GM23248 (cell line): ENCODE measurements at regions not wholly inside any gene's neighbourhood (a gene's known extent, or its start where the extent isn't known, plus 50 kb on each side); places are given as distances from the start of the nearest gene placed in this dataset.

ENCODE experiments used
- DNase-seq: peaks from one replicate; pipeline ENCODE4 v3.0.0-alpha.2; 2015
- H2AFZ ChIP-seq: fragments of 200-600 bp; sonication (generic); 2 replicates; pipeline ENCODE4 v1.6.1; 2016; ENCODE audit warnings: antibody characterized with exemption
- H3F3A ChIP-seq: fragments of 200-600 bp; sonication (generic); 2 replicates; pipeline ENCODE4 v1.6.1; 2016; ENCODE audit warnings: mild to moderate bottlenecking, antibody characterized with exemption, mixed run types; ENCODE audit not compliant: insufficient read depth
- H3K27ac ChIP-seq: fragments of 200-600 bp; sonication (generic); 2 replicates; pipeline ENCODE4 v1.5.1; 2016; ENCODE audit warnings: mild to moderate bottlenecking
- H3K27me3 ChIP-seq: fragments of 200-600 bp; sonication (generic); replicated peaks from 2 replicates; pipeline ENCODE4 v1.6.1; 2016; ENCODE audit warnings: mild to moderate bottlenecking; ENCODE audit not compliant: insufficient read depth
- H3K36me3 ChIP-seq: fragments of 200-600 bp; sonication (generic); 2 replicates; pipeline ENCODE4 v1.6.1; 2016; ENCODE audit warnings: low read depth, mild to moderate bottlenecking
- H3K4me1 ChIP-seq: fragments of 200-600 bp; sonication (generic); 2 replicates; pipeline ENCODE4 v1.6.1; 2016; ENCODE audit warnings: mild to moderate bottlenecking; ENCODE audit not compliant: insufficient read depth
- H3K4me2 ChIP-seq: fragments of 200-600 bp; sonication (generic); one replicate; pipeline ENCODE4 v1.6.1; 2016; ENCODE audit warnings: mild to moderate bottlenecking; ENCODE audit not compliant: unreplicated experiment
- H3K4me3 ChIP-seq: fragments of 200-600 bp; sonication (generic); 2 replicates; pipeline ENCODE4 v1.5.1; 2016; ENCODE audit warnings: mild to moderate bottlenecking
- H3K79me2 ChIP-seq: fragments of 200-600 bp; sonication (generic); 2 replicates; pipeline ENCODE4 v1.6.1; 2016; ENCODE audit warnings: mild to moderate bottlenecking; ENCODE audit not compliant: insufficient read depth
- H3K9ac ChIP-seq: fragments of 200-600 bp; sonication (generic); 2 replicates; pipeline ENCODE4 v1.6.1; 2016; ENCODE audit warnings: mild to moderate bottlenecking
- H3K9me2 ChIP-seq: fragments of 200-600 bp; sonication (generic); 2 replicates; pipeline ENCODE4 v1.6.1; 2016; ENCODE audit warnings: mixed run types, mild to moderate bottlenecking, moderate library complexity; ENCODE audit not compliant: insufficient read depth
- H3K9me3 ChIP-seq: fragments of 200-600 bp; sonication (generic); one replicate; pipeline ENCODE4 v1.6.1; 2017; ENCODE audit warnings: low read depth
- H4K20me1 ChIP-seq: fragments of 200-600 bp; sonication (generic); 2 replicates; pipeline ENCODE4 v1.6.0; 2016; ENCODE audit not compliant: insufficient read depth
- EZH2 ChIP-seq: fragments of 200-600 bp; sonication (generic); IDR thresholded peaks from 2 replicates; pipeline ENCODE4 v1.6.1; 2018; ENCODE audit warnings: antibody characterized with exemption, mild to moderate bottlenecking; ENCODE audit not compliant: insufficient read depth, poor library complexity, severe bottlenecking
- EZH2phosphoT487 ChIP-seq: fragments of 200-600 bp; sonication (generic); IDR thresholded peaks from 2 replicates; pipeline ENCODE4 v1.6.1; 2018; ENCODE audit warnings: antibody characterized with exemption, moderate library complexity, mild to moderate bottlenecking, low read depth; ENCODE audit not compliant: insufficient read depth
- WGBS, 2 experiments: methylation state at CpG; one replicate each; pipeline ENCODE4 v1.1.6; 2015 to 2017; ENCODE audit warnings: low lambda C conversion rate in 2 of 2, low coverage in 1 of 2; ENCODE audit errors: missing lambda C conversion rate in 2 of 2; 5-methylcytosine and 5-hydroxymethylcytosine counted together
- in situ Hi-C: fragments of 300-500 bp; cut with MboI; formaldehyde crosslinking; loops from 2 replicates; pipeline ENCODE4 v1.15.0; 2020

GRCh38 chr15:55037071-55037470 is 159.7 kb downstream of the RSL24D1 start:
- Histone ChIP-seq H3K4me3 (no peak overlapping the region), H3K9me3 (no peaks in the 10 kb centered on the region), H3F3A (no peaks in the 10 kb centered on the region), H3K9ac (no peak overlapping the region), H4K20me1 (no peaks in the 10 kb centered on the region), H3K4me1 (no peaks in the 10 kb centered on the region), H3K79me2 (no peaks in the 10 kb centered on the region), H3K27me3 (no peaks in the 10 kb centered on the region), H3K36me3 (no peaks in the 10 kb centered on the region), H3K9me2 (no peaks in the 10 kb centered on the region), H3K27ac (no peak overlapping the region), H2AFZ (no peak overlapping the region), H3K4me2 (no peak overlapping the region)
- in situ Hi-C loops = no loop called here
- DNase-seq = no peak
- WGBS, 2 experiments = 0 to 6% methylated on average over 1 of the region's 1 CpG
- TF ChIP-seq EZH2 (no peak), EZH2phosphoT487 (no peak)

- no peak overlapping the region for H3K4me3 ChIP-seq
- no peaks in the 10 kb centered on the region for H3K79me2 ChIP-seq
- no peaks in the 10 kb centered on the region for H3K36me3 ChIP-seq
- no peaks in the 10 kb centered on the region for H3K4me1 ChIP-seq
- DNase-seq = no peak
- no peak for TF ChIP-seq EZH2
- no peak for TF ChIP-seq EZH2phosphoT487
- H3F3A ChIP-seq = no peaks in the 10 kb centered on the region
- H4K20me1 ChIP-seq = no peaks in the 10 kb centered on the region
- H3K9me2 ChIP-seq = no peaks in the 10 kb centered on the region
- H2AFZ ChIP-seq = no peak overlapping the region
- no peak overlapping the region for H3K4me2 ChIP-seq
- no peaks in the 10 kb centered on the region for H3K27me3 ChIP-seq
- WGBS, 2 experiments = 27 to 31% methylated on average over 2 of the region's 2 CpGs
- H3K27ac ChIP-seq = no peak overlapping the region
- H3K9ac ChIP-seq = no peak overlapping the region
- in situ Hi-C loops = no loop called here
- H3K9me3 ChIP-seq = no peaks in the 10 kb centered on the region
These were observed 161.0 kb downstream of the RSL24D1 start for GRCh38 chr15:55035749-55036148.

- H3K4me1 ChIP-seq = no peaks in the 10 kb centered on the region
- H3K9me2 ChIP-seq = no peaks in the 10 kb centered on the region
- no peak overlapping the region for H3K27ac ChIP-seq
- DNase-seq = no peak
- H3K27me3 ChIP-seq = no peaks in the 10 kb centered on the region
- H3K4me3 ChIP-seq = no peak overlapping the region
- no peaks in the 10 kb centered on the region for H4K20me1 ChIP-seq
- TF ChIP-seq EZH2 (no peak), EZH2phosphoT487 (no peak)
- no peak overlapping the region for H2AFZ ChIP-seq
- H3K4me2 ChIP-seq = no peak overlapping the region
- 25 to 35% methylated on average over 2 of the region's 2 CpGs for WGBS, 2 experiments
- in situ Hi-C loops = no loop called here
- H3K9me3 ChIP-seq = no peaks in the 10 kb centered on the region
- no peaks in the 10 kb centered on the region for H3K79me2 ChIP-seq
- H3K9ac ChIP-seq = no peak overlapping the region
- H3K36me3 ChIP-seq = no peaks in the 10 kb centered on the region
- H3F3A ChIP-seq = no peaks in the 10 kb centered on the region
These were observed 163.2 kb downstream of the RSL24D1 start for GRCh38 chr15:55033574-55033973.

GRCh38 chr15:55031727-55032126 is 165.0 kb downstream of the RSL24D1 start:
- TF ChIP-seq EZH2 (no peak), EZH2phosphoT487 (no peak)
- in situ Hi-C loops = no loop called here
- Histone ChIP-seq H3K9me3 (no peaks in the 10 kb centered on the region), H3F3A (no peaks in the 10 kb centered on the region), H3K4me3 (no peak overlapping the region), H4K20me1 (no peaks in the 10 kb centered on the region), H3K36me3 (no peaks in the 10 kb centered on the region), H3K9ac (no peak overlapping the region), H3K27me3 (no peaks in the 10 kb centered on the region), H3K27ac (no peak overlapping the region), H2AFZ (no peak overlapping the region), H3K9me2 (no peaks in the 10 kb centered on the region), H3K4me1 (no peaks in the 10 kb centered on the region), H3K4me2 (no peak overlapping the region), H3K79me2 (no peaks in the 10 kb centered on the region)
- no peak for DNase-seq
- 17 to 22% methylated on average over 5 of the region's 5 CpGs for WGBS, 2 experiments

DNA sequence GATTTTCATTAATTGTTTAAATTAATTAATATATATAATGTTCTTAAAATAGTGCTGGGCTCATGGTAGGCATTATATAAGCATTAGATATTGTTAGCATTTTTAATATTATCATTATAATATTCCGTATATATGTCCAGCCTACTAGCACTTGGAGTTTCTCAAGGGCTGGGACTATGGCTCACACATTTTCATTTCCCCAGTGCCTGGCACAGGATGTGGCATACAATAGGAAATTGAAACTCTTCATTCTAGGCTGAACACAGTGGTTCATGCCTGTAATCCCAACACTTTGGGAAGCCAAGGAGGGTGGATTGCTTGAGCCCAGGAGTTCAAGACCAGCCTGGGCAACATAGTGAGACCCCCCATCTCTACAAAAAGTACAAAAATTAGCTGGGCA is 170.4 kb downstream of the RSL24D1 start:
- H3F3A ChIP-seq = no peaks in the 10 kb centered on the region
- no peak for DNase-seq
- H3K27ac ChIP-seq = no peak overlapping the region
- H3K9me3 ChIP-seq = no peaks in the 10 kb centered on the region
- H3K4me2 ChIP-seq = no peak overlapping the region
- H2AFZ ChIP-seq = no peak overlapping the region
- no peaks in the 10 kb centered on the region for H3K36me3 ChIP-seq
- H3K79me2 ChIP-seq = no peaks in the 10 kb centered on the region
- in situ Hi-C loops = no loop called here
- no peak overlapping the region for H3K4me3 ChIP-seq
- H4K20me1 ChIP-seq = no peaks in the 10 kb centered on the region
- no peaks in the 10 kb centered on the region for H3K9me2 ChIP-seq
- no peaks in the 10 kb centered on the region for H3K4me1 ChIP-seq
- H3K27me3 ChIP-seq = no peaks in the 10 kb centered on the region
- TF ChIP-seq EZH2phosphoT487 (no peak), EZH2 (no peak)
- no peak overlapping the region for H3K9ac ChIP-seq
- 3 to 5% methylated on average over 1 of the region's 1 CpG for WGBS, 2 experiments
